ENCODE measurements at regions not wholly inside any gene's neighbourhood (a gene's known extent, or its start where the extent isn't known, plus 50 kb on each side); places are given as distances from the start of the nearest gene placed in this dataset.

GRCh38 chr6:169898788-169899480 is 147.5 kb downstream of the ERMARD start:
- Mint-ChIP-seq H3K27me3 (ENCODE audit: low read depth in 3 of 3) (peaks cover 0 to 5% (median 2%) of the 10 kb centered on the region in 3 donors), H3K27ac (no peak overlapping the region), H3K4me1 (peaks cover 3% of the 10 kb centered on the region), H3K9me3 (peaks cover 4 to 41% (median 15%) of the 10 kb centered on the region in 7 donors), H3K36me3 (no peaks in the 10 kb centered on the region), H3K4me3 (no peak overlapping the region)
- TF ChIP-seq, protein P1, sequence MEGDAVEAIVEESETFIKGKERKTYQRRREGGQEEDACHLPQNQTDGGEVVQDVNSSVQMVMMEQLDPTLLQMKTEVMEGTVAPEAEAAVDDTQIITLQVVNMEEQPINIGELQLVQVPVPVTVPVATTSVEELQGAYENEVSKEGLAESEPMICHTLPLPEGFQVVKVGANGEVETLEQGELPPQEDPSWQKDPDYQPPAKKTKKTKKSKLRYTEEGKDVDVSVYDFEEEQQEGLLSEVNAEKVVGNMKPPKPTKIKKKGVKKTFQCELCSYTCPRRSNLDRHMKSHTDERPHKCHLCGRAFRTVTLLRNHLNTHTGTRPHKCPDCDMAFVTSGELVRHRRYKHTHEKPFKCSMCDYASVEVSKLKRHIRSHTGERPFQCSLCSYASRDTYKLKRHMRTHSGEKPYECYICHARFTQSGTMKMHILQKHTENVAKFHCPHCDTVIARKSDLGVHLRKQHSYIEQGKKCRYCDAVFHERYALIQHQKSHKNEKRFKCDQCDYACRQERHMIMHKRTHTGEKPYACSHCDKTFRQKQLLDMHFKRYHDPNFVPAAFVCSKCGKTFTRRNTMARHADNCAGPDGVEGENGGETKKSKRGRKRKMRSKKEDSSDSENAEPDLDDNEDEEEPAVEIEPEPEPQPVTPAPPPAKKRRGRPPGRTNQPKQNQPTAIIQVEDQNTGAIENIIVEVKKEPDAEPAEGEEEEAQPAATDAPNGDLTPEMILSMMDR (IDR thresholded peaks at IDR 0.05) = no peak
- Histone ChIP-seq H4K20me1 (ENCODE audit: insufficient read depth, low read length) (no peaks in the 10 kb centered on the region), H3K27me3 (ENCODE audit: control insufficient read depth in 2 of 2, insufficient read depth in 2 of 2, low read length in 2 of 2) (no peaks in the 10 kb centered on the region), H3K9ac (ENCODE audit: insufficient read depth, low read length, poor library complexity, severe bottlenecking) (no peak overlapping the region), H3K36me3 (replicated peaks in 1 of 2; ENCODE audit: control insufficient read depth in 1 of 2, insufficient read depth in 2 of 2, low read length in 2 of 2) (no peaks in the 10 kb centered on the region), H3K4me3 (replicated peaks in 1 of 3; ENCODE audit: low read depth in 2 of 3, low read length in 3 of 3) (no peak overlapping the region), H3K79me2 (ENCODE audit: insufficient read depth, low read length) (no peaks in the 10 kb centered on the region), H3K27ac (ENCODE audit: low read depth in 1 of 2, low read length in 2 of 2) (no peak overlapping the region), H3K4me2 (replicated peaks; ENCODE audit: extremely low read depth, low read length, poor library complexity, severe bottlenecking) (no peak overlapping the region), H2AFZ (ENCODE audit: insufficient read depth, low read depth, low read length, poor library complexity, severe bottlenecking) (no peak overlapping the region), H3K4me1 (ENCODE audit: control insufficient read depth in 1 of 2, insufficient read depth in 2 of 2, low read length in 2 of 2) (no peaks in the 10 kb centered on the region), H3K9me3 (replicated peaks in 1 of 2; ENCODE audit: control insufficient read depth in 1 of 2, insufficient read depth in 1 of 2, low read length in 2 of 2) (peaks cover 17 to 20% of the 10 kb centered on the region in 2 donors)
- 85% methylated on average over 31 of the region's 35 CpGs for WGBS (ENCODE audit: insufficient coverage)
- intact Hi-C loops (cut with micrococcal nuclease) = no loop called here
- no peak for DNase-seq

- H3K4me2 ChIP-seq (replicated peaks; ENCODE audit: extremely low read depth, low read length, poor library complexity, severe bottlenecking) = no peak overlapping the region
- WGBS (ENCODE audit: insufficient coverage) = 95% methylated on average over 15 of the region's 15 CpGs
- no peak overlapping the region for H3K9ac ChIP-seq (ENCODE audit: insufficient read depth, low read length, poor library complexity, severe bottlenecking)
- no peak overlapping the region for H3K4me3 ChIP-seq (replicated peaks in 1 of 3; ENCODE audit: low read depth in 2 of 3, low read length in 3 of 3)
- no peak for DNase-seq
- no peaks in the 10 kb centered on the region for H3K36me3 ChIP-seq (replicated peaks in 1 of 2; ENCODE audit: control insufficient read depth in 1 of 2, insufficient read depth in 2 of 2, low read length in 2 of 2)
- peaks cover 0 to 4% (median 1%) of the 10 kb centered on the region in 3 donors for H3K27me3 Mint-ChIP-seq (ENCODE audit: low read depth in 3 of 3)
- no peaks in the 10 kb centered on the region for H4K20me1 ChIP-seq (ENCODE audit: insufficient read depth, low read length)
- H3K4me1 ChIP-seq (ENCODE audit: control insufficient read depth in 1 of 2, insufficient read depth in 2 of 2, low read length in 2 of 2) = no peaks in the 10 kb centered on the region
- no peaks in the 10 kb centered on the region for H3K27me3 ChIP-seq (ENCODE audit: control insufficient read depth in 2 of 2, insufficient read depth in 2 of 2, low read length in 2 of 2)
- intact Hi-C loops (cut with micrococcal nuclease) = no loop called here
- H3K9me3 Mint-ChIP-seq = peaks cover 4 to 44% (median 14%) of the 10 kb centered on the region in 7 donors
- no peak overlapping the region for H3K4me3 Mint-ChIP-seq
- H3K27ac ChIP-seq (ENCODE audit: low read depth in 1 of 2, low read length in 2 of 2) = no peak overlapping the region
- H3K36me3 Mint-ChIP-seq = no peaks in the 10 kb centered on the region
- peaks cover 3% of the 10 kb centered on the region for H3K4me1 Mint-ChIP-seq
- no peaks in the 10 kb centered on the region for H3K79me2 ChIP-seq (ENCODE audit: insufficient read depth, low read length)
- no peak overlapping the region for H3K27ac Mint-ChIP-seq
- peaks cover 17 to 29% of the 10 kb centered on the region in 2 donors for H3K9me3 ChIP-seq (replicated peaks in 1 of 2; ENCODE audit: control insufficient read depth in 1 of 2, insufficient read depth in 1 of 2, low read length in 2 of 2)
- no peak overlapping the region for H2AFZ ChIP-seq (ENCODE audit: insufficient read depth, low read depth, low read length, poor library complexity, severe bottlenecking)
- TF ChIP-seq, protein P1 (IDR thresholded peaks at IDR 0.05) = no peak
Measured at GRCh38 chr6:169897601-169898358, 146.4 kb downstream of the ERMARD start.

Data from CD14-positive monocyte (primary cell).